Keratinocyte (primary cell): ENCODE measurements at regions not wholly inside any gene's neighbourhood (a gene's known extent, or its start where the extent isn't known, plus 50 kb on each side); places are given as distances from the start of the nearest gene placed in this dataset.
A peak's percentile ranks its signal among the peaks of the same experiment; 100 is the strongest.

Source experiments
- DNase-seq: peaks from one replicate; pipeline ENCODE4 v3.0.0-alpha.2; 2011; ENCODE audit warnings: low read depth, missing footprints, low spot score
- FAIRE-seq: peaks from 2 replicates; lab custom pipeline; 2011; peaks lifted over from hg19 to GRCh38; lab: Jason Lieb, UNC
- H2AFZ ChIP-seq: 2 replicates; pipeline ENCODE4 v1.6.0; 2012; ENCODE audit warnings: low read length, control low read depth, inconsistent platforms; ENCODE audit not compliant: control insufficient read depth
- H3K27ac ChIP-seq: 2 replicates; pipeline ENCODE4 v1.5.1; 2011; ENCODE audit warnings: low read length; ENCODE audit not compliant: control insufficient read depth, insufficient read depth
- H3K27me3 ChIP-seq: 3 replicates; pipeline ENCODE4 v1.6.0; 2011; ENCODE audit warnings: low read length; ENCODE audit not compliant: control insufficient read depth, insufficient read depth; ENCODE audit errors: extremely low read depth
- H3K36me3 ChIP-seq, 2 experiments: 2 replicates in 1 of 2; 3 replicates in 1 of 2; pipeline ENCODE4 v1.5.1; 2011; ENCODE audit warnings: low read length in 2 of 2, mild to moderate bottlenecking in 1 of 2; ENCODE audit not compliant: control insufficient read depth in 2 of 2, insufficient read depth in 2 of 2; ENCODE audit errors: extremely low read depth in 1 of 2
- H3K4me1 ChIP-seq: 3 replicates; pipeline ENCODE4 v1.5.1; 2011; ENCODE audit warnings: low read length; ENCODE audit not compliant: control insufficient read depth, insufficient read depth; ENCODE audit errors: extremely low read depth
- H3K4me2 ChIP-seq: 3 replicates; pipeline ENCODE4 v1.6.0; 2011; ENCODE audit warnings: low read depth, low read length; ENCODE audit not compliant: control insufficient read depth, insufficient read depth; ENCODE audit errors: extremely low read depth
- H3K4me3 ChIP-seq, 3 experiments: fragments of 200-600 bp in 1 of 3; sonication (generic) in 1 of 3; 2 replicates in 2 of 3; 3 replicates in 1 of 3; pipeline ENCODE4 v1.5.1; 2011 to 2016; ENCODE audit warnings: low read length in 3 of 3, mild to moderate bottlenecking in 3 of 3, control low read depth in 2 of 3, inconsistent platforms in 1 of 3, low read depth in 1 of 3, mixed read lengths in 1 of 3, mixed run types in 1 of 3, moderate library complexity in 1 of 3; ENCODE audit not compliant: control insufficient read depth in 2 of 3, insufficient read depth in 2 of 3; ENCODE audit errors: extremely low read depth in 1 of 3
- H3K79me2 ChIP-seq: 2 replicates; pipeline ENCODE4 v1.6.0; 2012; ENCODE audit warnings: low read length; ENCODE audit not compliant: control insufficient read depth, insufficient read depth
- H3K9ac ChIP-seq: 3 replicates; pipeline ENCODE4 v1.6.0; 2011; ENCODE audit warnings: low read length; ENCODE audit not compliant: control insufficient read depth, insufficient read depth; ENCODE audit errors: extremely low read depth
- H3K9me1 ChIP-seq: 3 replicates; pipeline ENCODE4 v1.6.0; 2011; ENCODE audit warnings: low read length; ENCODE audit not compliant: control insufficient read depth, insufficient read depth; ENCODE audit errors: extremely low read depth
- H3K9me3 ChIP-seq: 2 replicates; pipeline ENCODE4 v1.5.1; 2012; ENCODE audit warnings: low read depth, low read length; ENCODE audit not compliant: control insufficient read depth
- H4K20me1 ChIP-seq: 3 replicates; pipeline ENCODE4 v1.6.0; 2011; ENCODE audit warnings: low read length; ENCODE audit not compliant: control insufficient read depth, insufficient read depth; ENCODE audit errors: extremely low read depth
- CTCF ChIP-seq, 3 experiments: IDR thresholded peaks in 1 of 3; conservative IDR thresholded peaks in 1 of 3; optimal IDR thresholded peaks in 1 of 3; 2 replicates in 2 of 3; 3 replicates in 1 of 3; pipeline versions ENCODE3 to v1.5.1; 2011; ENCODE audit warnings: low read length in 3 of 3, mild to moderate bottlenecking in 3 of 3, moderate library complexity in 2 of 3, control low read depth in 1 of 3, inconsistent platforms in 1 of 3; ENCODE audit not compliant: insufficient read depth in 2 of 3; ENCODE audit errors: extremely low read depth in 1 of 3
- EZH2 ChIP-seq: IDR thresholded peaks from one replicate; pipeline ENCODE4 v1.6.1; 2012; ENCODE audit warnings: inconsistent platforms, mild to moderate bottlenecking, low read length, moderate library complexity
- dilution Hi-C: fragments of 300-500 bp; cut with MboI; formaldehyde crosslinking; loops from one replicate; pipeline ENCODE4 v1.7.0; 2020; ENCODE audit warnings: low sequenced_read_pairs; ENCODE audit not compliant: extremely low pct_ligation_motif_present

- Histone ChIP-seq H3K4me2 (peak overlapping the region; percentile 7), H3K27me3 (no peaks in the 10 kb centered on the region), H2AFZ (no peak overlapping the region), H3K9me3 (no peaks in the 10 kb centered on the region), H3K9me1 (no peaks in the 10 kb centered on the region), H3K9ac (peak overlapping the region; percentile 20), H3K4me3 (no peak overlapping the region), H4K20me1 (no peaks in the 10 kb centered on the region), H3K4me1 (peaks cover 21% of the 10 kb centered on the region), H3K36me3 (no peaks in the 10 kb centered on the region), H3K27ac (peak overlapping the region; percentile 71), H3K79me2 (no peaks in the 10 kb centered on the region)
- dilution Hi-C loops, result no loop called here
- FAIRE-seq (peak; percentile 46), DNase-seq (no peak)
- no peak for TF ChIP-seq EZH2
- TF ChIP-seq CTCF (optimal IDR thresholded peaks at IDR 0.05 in 1 of 3, IDR thresholded peaks at IDR 0.05 in 1 of 3, conservative IDR thresholded peaks at IDR 0.05 in 1 of 3; ENCODE audit: extremely low read depth in 1 of 3, insufficient read depth in 2 of 3, low read length in 3 of 3), result no peak
These were observed 270.2 kb upstream of the IGFBP3 start for GRCh38 chr7:46191296-46191695.

- Histone ChIP-seq H4K20me1 (no peaks in the 10 kb centered on the region), H3K4me1 (peaks cover 21% of the 10 kb centered on the region), H3K36me3 (no peaks in the 10 kb centered on the region), H3K27me3 (no peaks in the 10 kb centered on the region), H3K9me1 (no peaks in the 10 kb centered on the region), H3K4me2 (no peak overlapping the region), H3K9me3 (no peaks in the 10 kb centered on the region), H3K4me3 (no peak overlapping the region), H3K27ac (no peak overlapping the region), H2AFZ (no peak overlapping the region), H3K79me2 (no peaks in the 10 kb centered on the region), H3K9ac (no peak overlapping the region)
- FAIRE-seq (no peak), DNase-seq (no peak)
- dilution Hi-C loops, result no loop called here
- TF ChIP-seq EZH2 (no peak), CTCF (optimal IDR thresholded peaks at IDR 0.05 in 1 of 3, IDR thresholded peaks at IDR 0.05 in 1 of 3, conservative IDR thresholded peaks at IDR 0.05 in 1 of 3; ENCODE audit: extremely low read depth in 1 of 3, insufficient read depth in 2 of 3, low read length in 3 of 3) (no peak)
These were observed 268.3 kb upstream of the IGFBP3 start for GRCh38 chr7:46189255-46189790.
